PC-3 (cell line): ENCODE measurements at regions not wholly inside any gene's neighbourhood (a gene's known extent, or its start where the extent isn't known, plus 50 kb on each side); places are given as distances from the start of the nearest gene placed in this dataset.

Experiments used
- EZH2phosphoT487 ChIP-seq: fragments of 300-600 bp; sonication (generic); IDR thresholded peaks from 2 replicates; pipeline ENCODE4 v1.6.1; 2018; ENCODE audit warnings: mild to moderate bottlenecking, antibody characterized with exemption, low read length, borderline replicate concordance
- TF ChIP-seq, protein P1 (sequence below): fragments of 300-600 bp; sonication (generic); conservative IDR thresholded peaks from 2 replicates; pipeline ENCODE4 v1.5.1; 2017; ENCODE audit warnings: antibody characterized with exemption, low read depth, mild to moderate bottlenecking, low read length

DNA sequence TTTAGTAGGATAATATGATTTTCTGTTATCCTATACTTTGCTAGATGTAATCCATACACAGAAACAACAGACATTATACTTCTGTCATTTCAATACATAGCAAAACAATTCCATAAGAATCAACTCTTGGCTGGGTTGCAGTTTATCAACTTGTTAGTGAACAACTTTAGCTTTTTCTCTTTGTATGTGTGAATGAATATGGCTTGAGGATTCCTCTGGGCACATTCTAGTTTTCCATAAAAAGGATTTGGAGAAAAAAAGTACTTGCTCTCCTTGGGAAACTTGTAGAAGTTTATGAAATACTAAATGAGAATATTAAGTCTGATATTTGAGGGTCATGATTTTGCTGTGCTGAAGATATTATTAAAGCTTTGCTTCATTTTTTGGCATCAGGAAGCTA, 210.7 kb upstream of the GIMD1 start:
- TF ChIP-seq, protein P1, sequence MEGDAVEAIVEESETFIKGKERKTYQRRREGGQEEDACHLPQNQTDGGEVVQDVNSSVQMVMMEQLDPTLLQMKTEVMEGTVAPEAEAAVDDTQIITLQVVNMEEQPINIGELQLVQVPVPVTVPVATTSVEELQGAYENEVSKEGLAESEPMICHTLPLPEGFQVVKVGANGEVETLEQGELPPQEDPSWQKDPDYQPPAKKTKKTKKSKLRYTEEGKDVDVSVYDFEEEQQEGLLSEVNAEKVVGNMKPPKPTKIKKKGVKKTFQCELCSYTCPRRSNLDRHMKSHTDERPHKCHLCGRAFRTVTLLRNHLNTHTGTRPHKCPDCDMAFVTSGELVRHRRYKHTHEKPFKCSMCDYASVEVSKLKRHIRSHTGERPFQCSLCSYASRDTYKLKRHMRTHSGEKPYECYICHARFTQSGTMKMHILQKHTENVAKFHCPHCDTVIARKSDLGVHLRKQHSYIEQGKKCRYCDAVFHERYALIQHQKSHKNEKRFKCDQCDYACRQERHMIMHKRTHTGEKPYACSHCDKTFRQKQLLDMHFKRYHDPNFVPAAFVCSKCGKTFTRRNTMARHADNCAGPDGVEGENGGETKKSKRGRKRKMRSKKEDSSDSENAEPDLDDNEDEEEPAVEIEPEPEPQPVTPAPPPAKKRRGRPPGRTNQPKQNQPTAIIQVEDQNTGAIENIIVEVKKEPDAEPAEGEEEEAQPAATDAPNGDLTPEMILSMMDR = no peak
- no peak for TF ChIP-seq EZH2phosphoT487
